Skeletal muscle satellite cell (primary cell): ENCODE measurements at regions not wholly inside any gene's neighbourhood (a gene's known extent, or its start where the extent isn't known, plus 50 kb on each side); places are given as distances from the start of the nearest gene placed in this dataset.

Experiments
- H3K27me3 ChIP-seq: 2 replicates; pipeline ENCODE4 v1.7.0; 2013; ENCODE audit warnings: low read length; ENCODE audit not compliant: control insufficient read depth, insufficient read depth
- H3K36me3 ChIP-seq: 2 replicates; pipeline ENCODE4 v1.7.0; 2013; ENCODE audit warnings: mild to moderate bottlenecking, control low read depth, low read length; ENCODE audit not compliant: insufficient read depth
- H3K4me1 ChIP-seq: 2 replicates; pipeline ENCODE4 v1.7.0; 2013; ENCODE audit warnings: low read length; ENCODE audit not compliant: control insufficient read depth, insufficient read depth
- H3K4me2 ChIP-seq: 2 replicates; pipeline ENCODE4 v1.7.0; 2013; ENCODE audit warnings: mild to moderate bottlenecking, low read length
- H3K4me3 ChIP-seq: 2 replicates; pipeline ENCODE4 v1.7.0; 2013; ENCODE audit warnings: low read length
- H3K9ac ChIP-seq: 2 replicates; pipeline ENCODE4 v1.7.0; 2013; ENCODE audit warnings: mild to moderate bottlenecking, low read depth, low read length, moderate library complexity
- H3K9me3 ChIP-seq: replicated peaks from 2 replicates; pipeline ENCODE4 v1.7.0; 2013; ENCODE audit warnings: mild to moderate bottlenecking, control low read depth, low read length

DNA sequence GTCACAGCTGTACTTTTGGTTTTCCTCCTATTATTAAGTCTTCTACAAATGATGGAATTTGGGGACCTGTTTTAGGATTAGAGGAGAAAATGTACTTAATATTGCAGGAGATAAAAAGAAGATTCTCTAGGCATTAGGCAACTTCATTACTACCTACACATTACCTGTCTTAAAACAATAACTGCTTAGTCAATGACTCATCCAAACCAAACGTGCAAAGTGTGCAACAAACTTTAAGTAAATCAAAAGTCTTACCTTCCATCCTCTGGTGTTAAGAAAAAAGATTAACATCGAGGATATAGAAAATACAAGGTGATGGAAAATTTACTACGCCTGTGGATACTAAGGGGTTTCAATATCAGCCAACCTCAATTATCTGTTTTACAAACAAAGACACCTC lies 285.3 kb upstream of the KYNU start:
- Histone ChIP-seq H3K4me1 (peaks cover 15% of the 10 kb centered on the region), H3K4me3 (no peak overlapping the region), H3K4me2 (no peak overlapping the region), H3K9ac (no peak overlapping the region), H3K9me3 (no peaks in the 10 kb centered on the region), H3K27me3 (no peaks in the 10 kb centered on the region), H3K36me3 (no peaks in the 10 kb centered on the region)

DNA sequence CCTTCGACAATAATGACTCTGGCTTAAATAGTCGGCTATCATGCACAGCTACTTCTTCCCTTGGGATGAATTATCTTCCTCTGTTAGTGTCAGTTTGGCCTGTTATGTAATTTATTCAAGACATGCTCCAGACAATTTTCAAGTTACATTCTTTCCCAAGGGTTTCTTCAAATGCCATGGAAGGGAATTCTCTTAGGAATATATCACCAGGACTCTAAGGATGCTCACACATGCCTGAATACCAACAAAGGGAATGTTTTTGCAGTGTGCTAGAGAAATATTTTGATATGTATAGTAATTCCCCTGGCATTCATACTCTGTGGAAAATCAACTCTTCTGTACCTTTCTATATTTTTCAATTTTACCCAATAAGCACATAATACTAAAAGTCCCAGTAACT lies 286.0 kb upstream of the KYNU start:
- H3K4me3 ChIP-seq = no peak overlapping the region
- H3K4me2 ChIP-seq = no peak overlapping the region
- H3K36me3 ChIP-seq = no peaks in the 10 kb centered on the region
- no peaks in the 10 kb centered on the region for H3K27me3 ChIP-seq
- H3K9me3 ChIP-seq = no peaks in the 10 kb centered on the region
- H3K9ac ChIP-seq = no peak overlapping the region
- H3K4me1 ChIP-seq = peaks cover 9% of the 10 kb centered on the region

GRCh38 chr2:142588269-142588668 lies 289.2 kb upstream of the KYNU start:
- Histone ChIP-seq H3K27me3 (no peaks in the 10 kb centered on the region), H3K4me2 (no peak overlapping the region), H3K4me3 (no peak overlapping the region), H3K9me3 (no peaks in the 10 kb centered on the region), H3K9ac (no peak overlapping the region), H3K36me3 (no peaks in the 10 kb centered on the region), H3K4me1 (peaks cover 3% of the 10 kb centered on the region)

GRCh38 chr2:142586693-142587580 lies 290.5 kb upstream of the KYNU start:
- no peaks in the 10 kb centered on the region for H3K27me3 ChIP-seq
- H3K9ac ChIP-seq = no peak overlapping the region
- H3K9me3 ChIP-seq = no peaks in the 10 kb centered on the region
- H3K4me2 ChIP-seq = no peak overlapping the region
- H3K36me3 ChIP-seq = no peaks in the 10 kb centered on the region
- H3K4me1 ChIP-seq = peaks cover 3% of the 10 kb centered on the region
- H3K4me3 ChIP-seq = no peak overlapping the region

- H3K4me1 ChIP-seq = no peaks in the 10 kb centered on the region
- no peak overlapping the region for H3K4me3 ChIP-seq
- no peak overlapping the region for H3K4me2 ChIP-seq
- no peaks in the 10 kb centered on the region for H3K27me3 ChIP-seq
- H3K9ac ChIP-seq = no peak overlapping the region
- no peaks in the 10 kb centered on the region for H3K36me3 ChIP-seq
- H3K9me3 ChIP-seq = no peaks in the 10 kb centered on the region
Measured at GRCh38 chr2:142585785-142586184, 291.7 kb upstream of the KYNU start.

DNA sequence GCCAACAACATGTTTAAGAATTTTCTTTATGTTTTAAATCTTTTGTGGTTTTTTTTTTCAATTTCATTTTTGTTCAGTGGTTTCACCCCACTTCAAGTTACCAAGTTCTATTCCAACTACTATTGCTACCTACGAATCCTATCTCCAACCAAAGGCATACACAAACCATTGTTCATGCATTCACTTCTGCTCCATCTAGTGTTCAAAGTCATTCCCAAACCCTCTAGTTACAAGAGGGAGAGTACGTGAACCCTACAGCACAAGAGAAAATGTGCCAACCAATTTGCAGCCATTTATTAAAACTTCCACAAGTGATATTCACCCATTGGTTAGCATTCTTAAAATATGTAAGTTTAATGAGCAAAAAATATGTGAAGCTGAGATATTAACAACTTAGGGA lies 295.1 kb upstream of the KYNU start:
- H3K4me2 ChIP-seq = no peak overlapping the region
- H3K36me3 ChIP-seq = no peaks in the 10 kb centered on the region

GRCh38 chr2:142581491-142581890 lies 296.0 kb upstream of the KYNU start:
- Histone ChIP-seq H3K4me2 (no peak overlapping the region), H3K4me1 (no peaks in the 10 kb centered on the region)

More for the DNA sequence above, 295.1 kb upstream of the KYNU start:
- Histone ChIP-seq H3K9me3 (no peaks in the 10 kb centered on the region), H3K4me1 (no peaks in the 10 kb centered on the region), H3K4me3 (no peak overlapping the region), H3K27me3 (no peaks in the 10 kb centered on the region), H3K9ac (no peak overlapping the region)

DNA sequence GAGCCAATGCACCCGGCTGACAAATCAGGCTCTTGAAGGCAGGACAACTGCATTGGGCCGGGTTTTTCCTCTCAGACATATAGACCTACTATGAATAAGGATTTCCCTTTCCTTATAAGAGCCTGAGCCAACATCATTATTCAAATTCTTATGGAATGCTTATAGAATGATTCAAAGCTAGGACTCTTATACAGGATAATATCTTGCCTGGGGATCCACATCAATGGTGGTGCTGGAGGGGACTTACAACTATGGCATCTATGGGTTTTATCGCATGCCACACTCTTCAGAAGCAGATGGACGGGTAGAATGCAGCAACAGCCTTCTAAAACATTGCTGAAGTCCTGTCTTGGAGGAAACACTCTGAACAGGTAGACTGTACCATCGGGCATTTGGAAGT lies 296.8 kb upstream of the KYNU start:
- Histone ChIP-seq H3K4me1 (no peaks in the 10 kb centered on the region), H3K4me3 (no peak overlapping the region), H3K27me3 (no peaks in the 10 kb centered on the region), H3K4me2 (no peak overlapping the region), H3K9ac (no peak overlapping the region), H3K36me3 (no peaks in the 10 kb centered on the region), H3K9me3 (no peaks in the 10 kb centered on the region)

More at GRCh38 chr2:142581491-142581890, 296.0 kb upstream of the KYNU start:
- no peak overlapping the region for H3K4me3 ChIP-seq
- no peak overlapping the region for H3K9ac ChIP-seq
- no peaks in the 10 kb centered on the region for H3K9me3 ChIP-seq
- no peaks in the 10 kb centered on the region for H3K27me3 ChIP-seq
- H3K36me3 ChIP-seq = no peaks in the 10 kb centered on the region

DNA sequence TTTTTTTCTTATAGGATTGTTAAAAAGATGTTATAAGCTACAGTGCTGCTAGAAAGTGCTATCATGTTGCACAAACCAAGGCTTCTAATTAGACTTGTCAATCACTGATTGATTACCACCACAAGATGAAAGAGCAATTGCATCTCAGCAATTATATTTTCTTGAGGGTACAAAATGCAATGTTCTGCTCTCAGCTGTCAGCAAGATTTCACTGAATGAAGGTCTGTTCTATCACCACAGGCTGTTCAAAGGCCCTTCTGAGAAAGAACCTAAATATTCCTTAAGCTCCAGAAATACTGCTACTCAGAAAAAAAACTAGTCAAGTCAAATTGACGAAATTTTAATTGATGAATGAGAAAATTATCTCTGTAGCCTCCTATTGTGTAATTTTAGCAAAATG lies 301.9 kb upstream of the KYNU start:
- H3K27me3 ChIP-seq = no peaks in the 10 kb centered on the region
- no peak overlapping the region for H3K4me3 ChIP-seq
- H3K4me1 ChIP-seq = no peaks in the 10 kb centered on the region
- H3K9ac ChIP-seq = no peak overlapping the region
- no peaks in the 10 kb centered on the region for H3K9me3 ChIP-seq
- H3K36me3 ChIP-seq = no peaks in the 10 kb centered on the region
- no peak overlapping the region for H3K4me2 ChIP-seq

DNA sequence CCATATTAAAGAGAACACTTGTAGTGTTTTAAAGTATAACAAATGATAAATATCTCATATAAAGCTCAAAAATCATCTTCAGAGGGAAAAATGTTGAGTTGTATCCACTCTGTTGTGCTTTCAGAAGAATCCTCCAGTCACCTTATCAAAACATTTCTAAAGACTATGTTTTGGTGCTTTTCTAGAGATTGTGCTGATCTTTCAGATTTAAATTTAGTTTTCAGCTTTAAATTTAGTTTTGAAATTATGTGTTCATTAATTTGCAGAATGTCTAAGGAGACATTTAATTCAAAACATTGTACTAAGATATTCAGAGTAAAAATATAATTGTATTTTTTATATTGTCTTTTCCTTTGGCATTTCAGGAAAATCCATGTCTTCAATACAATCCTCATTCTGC lies 303.1 kb upstream of the KYNU start:
- no peaks in the 10 kb centered on the region for H3K4me1 ChIP-seq
- no peak overlapping the region for H3K4me3 ChIP-seq
- no peaks in the 10 kb centered on the region for H3K9me3 ChIP-seq
- H3K27me3 ChIP-seq = no peaks in the 10 kb centered on the region
- no peaks in the 10 kb centered on the region for H3K36me3 ChIP-seq
- no peak overlapping the region for H3K4me2 ChIP-seq
- H3K9ac ChIP-seq = no peak overlapping the region

DNA sequence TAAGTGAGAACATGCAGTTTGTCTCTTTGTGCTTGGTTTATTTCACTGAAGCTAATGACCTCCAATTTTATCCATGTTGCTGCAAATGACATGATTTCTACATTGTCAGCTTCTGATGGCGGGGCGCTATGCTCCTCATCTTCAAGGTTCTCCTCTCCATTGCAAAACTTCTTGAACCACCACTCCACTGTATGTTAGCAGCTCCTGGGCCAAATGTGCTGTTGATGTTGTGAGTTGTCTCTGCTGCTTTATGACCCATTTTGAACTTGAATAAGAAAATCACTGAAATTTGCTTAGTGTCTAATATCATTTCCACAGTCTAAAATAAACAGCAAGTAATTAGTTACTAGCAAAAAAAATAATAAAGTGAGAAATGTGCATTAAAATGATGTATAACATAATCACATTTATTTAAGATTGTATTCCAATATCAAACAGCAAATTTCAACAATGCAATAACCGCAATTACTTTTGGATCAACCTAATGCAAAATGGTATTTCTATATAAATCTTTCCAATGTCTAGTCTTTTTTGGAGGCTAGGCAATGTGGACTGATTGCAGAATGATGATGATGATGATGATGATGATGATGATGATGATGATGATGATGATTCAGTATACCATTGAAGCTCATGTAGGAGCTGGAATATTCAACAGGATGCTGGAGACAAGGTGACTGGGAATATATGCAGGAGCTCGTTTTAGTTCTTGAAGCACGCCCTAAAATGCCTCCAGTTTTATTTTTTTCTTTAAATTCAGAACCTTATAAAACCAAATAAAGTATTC lies 304.9 kb upstream of the KYNU start:
- Histone ChIP-seq H3K4me1 (no peaks in the 10 kb centered on the region), H3K36me3 (no peaks in the 10 kb centered on the region), H3K4me3 (no peak overlapping the region), H3K27me3 (no peaks in the 10 kb centered on the region), H3K9me3 (no peaks in the 10 kb centered on the region), H3K4me2 (no peak overlapping the region), H3K9ac (no peak overlapping the region)
